ENCODE measurements at regions not wholly inside any gene's neighbourhood (a gene's known extent, or its start where the extent isn't known, plus 50 kb on each side); places are given as distances from the start of the nearest gene placed in this dataset.

GRCh38 chr2:42961961-42962360, 169.6 kb upstream of the HAAO start:
- Histone ChIP-seq H3K36me3 (no peaks in the 10 kb centered on the region), H3K9me3 (no peaks in the 10 kb centered on the region), H3K27me3 (no peaks in the 10 kb centered on the region), H3K27ac (peak overlapping the region; percentile 65 to 81 (median 70)), H3K4me3 (no peak overlapping the region), H3K4me1 (peaks cover 51 to 58% of the 10 kb centered on the region in 2 donors)
- ATAC-seq (no peak), DNase-seq (no peak)
- TF ChIP-seq CTCF (IDR thresholded peaks at IDR 0.05 in 4 of 5, conservative IDR thresholded peaks at IDR 0.05 in 1 of 5), result no peak
- no peak for TF ChIP-seq POLR2A (IDR thresholded peaks at IDR 0.05)
- intact Hi-C loops (cut with DNase I; ENCODE audit: low total_unique reads) (no loop called here), in situ Hi-C loops (cut with MboI; ENCODE audit: low sequenced_read_pairs in 4 of 4) (no loop called here)

- H3K27ac ChIP-seq, result peak overlapping the region; percentile 65 to 81 (median 70)
- H3K9me3 ChIP-seq, result no peaks in the 10 kb centered on the region
- no peak overlapping the region for H3K4me3 ChIP-seq
- peaks cover 51 to 57% of the 10 kb centered on the region in 2 donors for H3K4me1 ChIP-seq
- TF ChIP-seq CTCF (IDR thresholded peaks at IDR 0.05 in 4 of 5, conservative IDR thresholded peaks at IDR 0.05 in 1 of 5), result no peak
- TF ChIP-seq POLR2A (IDR thresholded peaks at IDR 0.05), result no peak
- DNase-seq (peak; percentile 63 to 82), ATAC-seq (peak; percentile 9 to 42)
- no peaks in the 10 kb centered on the region for H3K36me3 ChIP-seq
- intact Hi-C loops (cut with DNase I; ENCODE audit: low total_unique reads), result no loop called here
- no peaks in the 10 kb centered on the region for H3K27me3 ChIP-seq
- in situ Hi-C loops (cut with MboI; ENCODE audit: low sequenced_read_pairs in 4 of 4), result no loop called here
Measured at GRCh38 chr2:42961385-42961811, 169.0 kb upstream of the HAAO start.

GRCh38 chr2:42960842-42961180, 168.4 kb upstream of the HAAO start:
- peak in 1 of 2 donors; percentile 37 for DNase-seq
- peaks cover 51 to 56% of the 10 kb centered on the region in 2 donors for H3K4me1 ChIP-seq
- no peaks in the 10 kb centered on the region for H3K36me3 ChIP-seq
- no peak overlapping the region for H3K4me3 ChIP-seq
- intact Hi-C loops (cut with DNase I; ENCODE audit: low total_unique reads), result no loop called here
- peak overlapping the region; percentile 65 to 81 (median 68) for H3K27ac ChIP-seq
- in situ Hi-C loops (cut with MboI; ENCODE audit: low sequenced_read_pairs in 4 of 4), result no loop called here
- H3K9me3 ChIP-seq, result no peaks in the 10 kb centered on the region
- ATAC-seq, result no peak
- TF ChIP-seq CTCF (IDR thresholded peaks at IDR 0.05 in 4 of 5, conservative IDR thresholded peaks at IDR 0.05 in 1 of 5) (no peak), POLR2A (IDR thresholded peaks at IDR 0.05) (no peak)
- no peaks in the 10 kb centered on the region for H3K27me3 ChIP-seq

GRCh38 chr2:42960002-42960841, 167.8 kb upstream of the HAAO start:
- Histone ChIP-seq H3K27ac (peak overlapping the region; percentile 65 to 81 (median 68)), H3K27me3 (no peaks in the 10 kb centered on the region), H3K36me3 (no peaks in the 10 kb centered on the region), H3K4me1 (peaks cover 50 to 51% of the 10 kb centered on the region in 2 donors), H3K4me3 (no peak overlapping the region), H3K9me3 (no peaks in the 10 kb centered on the region)
- ATAC-seq, result no peak
- TF ChIP-seq POLR2A (IDR thresholded peaks at IDR 0.05), result no peak
- no peak for TF ChIP-seq CTCF (IDR thresholded peaks at IDR 0.05 in 4 of 5, conservative IDR thresholded peaks at IDR 0.05 in 1 of 5)
- in situ Hi-C loops (cut with MboI; ENCODE audit: low sequenced_read_pairs in 4 of 4) (no loop called here), intact Hi-C loops (cut with DNase I; ENCODE audit: low total_unique reads) (no loop called here)
- DNase-seq, result no peak

Measured in gastrocnemius medialis (tissue), 4 donors.